ENCODE measurements at regions not wholly inside any gene's neighbourhood (a gene's known extent, or its start where the extent isn't known, plus 50 kb on each side); places are given as distances from the start of the nearest gene placed in this dataset.

- H2BK5ac ChIP-seq (ENCODE audit: low read depth, low read length), result no peak overlapping the region
- TF ChIP-seq HDAC2 (IDR thresholded peaks at IDR 0.05; ENCODE audit: borderline replicate concordance in 1 of 2, low read depth in 2 of 2, low read length in 2 of 2) (no peak), SRF (IDR thresholded peaks at IDR 0.05; ENCODE audit: low read depth, low read length) (no peak), CTCF (IDR thresholded peaks at IDR 0.05; ENCODE audit: control extremely low read depth in 1 of 3, insufficient read depth in 1 of 3, low read depth in 1 of 3, low read length in 3 of 3) (no peak), SUZ12 (IDR thresholded peaks at IDR 0.05; ENCODE audit: low read length) (no peak), NRF1 (IDR thresholded peaks at IDR 0.05; ENCODE audit: low read depth, low read length) (no peak), SAP30 (IDR thresholded peaks at IDR 0.05; ENCODE audit: insufficient read depth, insufficient replicate concordance, low read length) (no peak), TAF1 (IDR thresholded peaks at IDR 0.05; ENCODE audit: low read depth, low read length) (no peak), EZH2 (IDR thresholded peaks at IDR 0.05; ENCODE audit: low read depth, low read length, severe bottlenecking) (no peak), JUN (IDR thresholded peaks at IDR 0.05; ENCODE audit: low read depth, low read length) (no peak), GTF2F1 (IDR thresholded peaks at IDR 0.05; ENCODE audit: borderline replicate concordance, low read depth, low read length) (no peak), ASH2L (IDR thresholded peaks at IDR 0.05; ENCODE audit: low read length) (no peak), SP1 (IDR thresholded peaks at IDR 0.05; ENCODE audit: low read depth, low read length) (no peak), BACH1 (IDR thresholded peaks at IDR 0.05; ENCODE audit: low read length) (no peak)
Observed at GRCh38 chr3:103653996-103654395, 1219.2 kb downstream of the ZPLD1 start.

More at GRCh38 chr3:103653996-103654395, 1219.2 kb downstream of the ZPLD1 start:
- ChIA-PET POLR2A (ENCODE audit: partially characterized antibody) (no interaction called here), CTCF (ENCODE audit: partially characterized antibody) (no interaction called here)
- FAIRE-seq (no peak), DNase-seq (ENCODE audit: low read depth in 1 of 2, low spot score in 2 of 2) (no peak)
- H2AFZ ChIP-seq (ENCODE audit: low read length), result no peak overlapping the region
- H4K8ac ChIP-seq (ENCODE audit: extremely low read depth, insufficient read depth, low read length), result no peak overlapping the region
- H3K4me2 ChIP-seq (ENCODE audit: insufficient read depth in 1 of 2, low read depth in 2 of 2, low read length in 2 of 2), result no peak overlapping the region
- H2BK15ac ChIP-seq (ENCODE audit: low read length), result no peak overlapping the region
- H3K79me2 ChIP-seq (ENCODE audit: control insufficient read depth in 1 of 2, insufficient read depth in 2 of 2, low read length in 2 of 2), result no peaks in the 10 kb centered on the region
- H3K9ac ChIP-seq (replicated peaks in 1 of 4; ENCODE audit: extremely low read depth in 1 of 4, low read depth in 3 of 4, low read length in 3 of 4), result no peak overlapping the region
- no peak overlapping the region for H2BK120ac ChIP-seq (replicated peaks; ENCODE audit: low read depth, low read length)
- H3K23ac ChIP-seq (ENCODE audit: insufficient read length), result no peak overlapping the region
- H3K23me2 ChIP-seq (ENCODE audit: low read depth, low read length), result no peaks in the 10 kb centered on the region; the same call in 1 of the 2 replicates
- no peak overlapping the region for H4K5ac ChIP-seq (ENCODE audit: insufficient read length, low read depth, low read length)
- H3K79me1 ChIP-seq (ENCODE audit: low read depth, low read length), result no peaks in the 10 kb centered on the region
- no peak overlapping the region for H3K56ac ChIP-seq (replicated peaks; ENCODE audit: insufficient read length, low read depth, low read length)
- no peaks in the 10 kb centered on the region for H3K27me3 ChIP-seq (replicated peaks in 1 of 4; ENCODE audit: control insufficient read depth in 3 of 4, extremely low read depth in 1 of 4, insufficient read depth in 3 of 4, low read length in 3 of 4)
- H2BK20ac ChIP-seq (ENCODE audit: low read length), result no peak overlapping the region
- WGBS, 2 experiments (ENCODE audit: extremely low coverage in 1 of 2, insufficient coverage in 1 of 2, insufficient read length in 1 of 2, insufficient replicate concordance in 2 of 2, low coverage in 1 of 2, low lambda C conversion rate in 2 of 2, missing lambda C conversion rate in 1 of 2), result 83% methylated on average over 1 of the region's 1 CpG; no CpG with 5 or more reads in 1 of the 2 experiments
- no peak overlapping the region for H4K91ac ChIP-seq (replicated peaks; ENCODE audit: insufficient read length, low read length)
- H3K36me3 ChIP-seq (ENCODE audit: control insufficient read depth in 2 of 4, insufficient read depth in 4 of 4, low read length in 3 of 4), result no peaks in the 10 kb centered on the region
- no peaks in the 10 kb centered on the region for H3K9me3 ChIP-seq (ENCODE audit: insufficient read depth in 2 of 2, low read depth in 1 of 2, low read length in 1 of 2)
- no peak overlapping the region for H3K4ac ChIP-seq (replicated peaks; ENCODE audit: insufficient read length, low read depth, low read length)
- no peak overlapping the region for H3K27ac ChIP-seq (ENCODE audit: low read depth, low read length)
- H4K20me1 ChIP-seq (replicated peaks in 1 of 2; ENCODE audit: control insufficient read depth in 1 of 2, insufficient read depth in 2 of 2, low read length in 2 of 2), result no peaks in the 10 kb centered on the region
- H3K4me3 ChIP-seq (ENCODE audit: extremely low read depth in 1 of 4, insufficient read depth in 2 of 4, low read depth in 3 of 4, low read length in 4 of 4), result no peak overlapping the region
- H3K14ac ChIP-seq (ENCODE audit: insufficient read length), result no peak overlapping the region
- H2BK12ac ChIP-seq (ENCODE audit: low read depth, low read length), result no peak overlapping the region
- H2AK5ac ChIP-seq (ENCODE audit: low read depth, low read length), result no peak overlapping the region
- H3K4me1 ChIP-seq (replicated peaks in 1 of 4; ENCODE audit: control insufficient read depth in 3 of 4, insufficient read depth in 4 of 4, low read length in 3 of 4), result no peaks in the 10 kb centered on the region
- no peak overlapping the region for H3K18ac ChIP-seq (ENCODE audit: extremely low read depth, low read length)
